ENCODE measurements at regions not wholly inside any gene's neighbourhood (a gene's known extent, or its start where the extent isn't known, plus 50 kb on each side); places are given as distances from the start of the nearest gene placed in this dataset.
"Not testable (repeated sequence)": the region's sequence is repeated elsewhere in the genome, so short reads cannot be mapped to it uniquely, and the experiment has no call there.

DNA sequence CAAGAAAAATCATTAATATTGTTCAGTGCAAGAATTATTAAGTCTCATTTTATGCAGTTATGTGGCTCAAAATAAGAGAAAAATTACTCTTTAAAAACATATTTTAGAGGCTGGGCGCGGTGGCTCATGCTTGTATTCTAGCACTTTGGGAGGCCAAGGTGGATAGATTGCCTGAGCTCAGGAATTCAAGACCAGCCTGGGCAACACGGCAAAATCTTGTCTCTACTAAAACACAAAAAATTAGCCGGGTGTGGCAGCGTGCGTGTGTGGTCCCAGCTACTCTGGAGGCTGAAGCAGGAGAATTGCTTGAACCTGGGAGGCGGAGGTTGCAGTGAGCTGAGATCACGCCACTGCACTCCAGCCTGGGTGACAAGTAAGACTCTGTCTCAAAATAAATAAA is 87.9 kb upstream of the STK39 start:
- TF ChIP-seq, protein P1, sequence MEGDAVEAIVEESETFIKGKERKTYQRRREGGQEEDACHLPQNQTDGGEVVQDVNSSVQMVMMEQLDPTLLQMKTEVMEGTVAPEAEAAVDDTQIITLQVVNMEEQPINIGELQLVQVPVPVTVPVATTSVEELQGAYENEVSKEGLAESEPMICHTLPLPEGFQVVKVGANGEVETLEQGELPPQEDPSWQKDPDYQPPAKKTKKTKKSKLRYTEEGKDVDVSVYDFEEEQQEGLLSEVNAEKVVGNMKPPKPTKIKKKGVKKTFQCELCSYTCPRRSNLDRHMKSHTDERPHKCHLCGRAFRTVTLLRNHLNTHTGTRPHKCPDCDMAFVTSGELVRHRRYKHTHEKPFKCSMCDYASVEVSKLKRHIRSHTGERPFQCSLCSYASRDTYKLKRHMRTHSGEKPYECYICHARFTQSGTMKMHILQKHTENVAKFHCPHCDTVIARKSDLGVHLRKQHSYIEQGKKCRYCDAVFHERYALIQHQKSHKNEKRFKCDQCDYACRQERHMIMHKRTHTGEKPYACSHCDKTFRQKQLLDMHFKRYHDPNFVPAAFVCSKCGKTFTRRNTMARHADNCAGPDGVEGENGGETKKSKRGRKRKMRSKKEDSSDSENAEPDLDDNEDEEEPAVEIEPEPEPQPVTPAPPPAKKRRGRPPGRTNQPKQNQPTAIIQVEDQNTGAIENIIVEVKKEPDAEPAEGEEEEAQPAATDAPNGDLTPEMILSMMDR (conservative IDR thresholded peaks at IDR 0.05), result not testable (repeated sequence)
- not testable (repeated sequence) for TF ChIP-seq EZH2 (IDR thresholded peaks at IDR 0.05; ENCODE audit: low read depth)
